Epithelial cell of prostate (primary cell): ENCODE measurements at regions not wholly inside any gene's neighbourhood (a gene's known extent, or its start where the extent isn't known, plus 50 kb on each side); places are given as distances from the start of the nearest gene placed in this dataset.
"Not testable (repeated sequence)": the region's sequence is repeated elsewhere in the genome, so short reads cannot be mapped to it uniquely, and the experiment has no call there.

Source experiments
- DNase-seq: peaks from one replicate; pipeline ENCODE4 v3.0.0-alpha.2; 2011; ENCODE audit warnings: low read depth, low spot score
- H3K27ac ChIP-seq: fragments of 450-650 bp; 2 replicates; pipeline ENCODE4 v1.5.1; 2017; ENCODE audit warnings: mild to moderate bottlenecking

GRCh38 chr18:45335282-45336043, 279.8 kb upstream of the SLC14A2 start:
- DNase-seq = peak; percentile 58
- H3K27ac ChIP-seq = peak overlapping the region; percentile 46

- peak overlapping the region; percentile 46 for H3K27ac ChIP-seq
- DNase-seq = no peak
Observed at GRCh38 chr18:45336448-45336847, 278.8 kb upstream of the SLC14A2 start.

DNA sequence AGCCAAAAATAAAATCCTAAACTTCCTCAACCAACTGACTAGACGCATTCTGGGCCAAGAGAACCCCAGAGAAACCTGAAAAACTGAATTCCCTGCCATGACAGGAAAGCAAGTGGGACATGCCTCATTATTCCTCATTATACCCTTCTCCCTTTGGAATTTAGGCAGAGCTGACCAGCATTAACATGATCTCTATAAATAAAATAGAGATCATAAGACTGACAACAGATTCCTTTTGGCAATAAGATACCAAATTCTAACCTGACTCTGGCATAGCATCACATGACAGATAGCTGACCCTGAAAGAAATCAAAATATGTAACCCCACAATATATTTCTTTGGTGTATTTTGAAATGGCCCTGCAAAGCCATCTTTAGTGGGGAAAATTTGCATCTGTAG, 277.8 kb upstream of the SLC14A2 start:
- no peak overlapping the region for H3K27ac ChIP-seq
- DNase-seq = no peak

GRCh38 chr18:45339810-45340550, 275.3 kb upstream of the SLC14A2 start:
- no peak for DNase-seq

GRCh38 chr18:45340884-45341283, 274.4 kb upstream of the SLC14A2 start:
- H3K27ac ChIP-seq = peak overlapping the region; percentile 6
- no peak for DNase-seq

More at GRCh38 chr18:45339810-45340550, 275.3 kb upstream of the SLC14A2 start:
- H3K27ac ChIP-seq = peak overlapping the region; percentile 6

DNA sequence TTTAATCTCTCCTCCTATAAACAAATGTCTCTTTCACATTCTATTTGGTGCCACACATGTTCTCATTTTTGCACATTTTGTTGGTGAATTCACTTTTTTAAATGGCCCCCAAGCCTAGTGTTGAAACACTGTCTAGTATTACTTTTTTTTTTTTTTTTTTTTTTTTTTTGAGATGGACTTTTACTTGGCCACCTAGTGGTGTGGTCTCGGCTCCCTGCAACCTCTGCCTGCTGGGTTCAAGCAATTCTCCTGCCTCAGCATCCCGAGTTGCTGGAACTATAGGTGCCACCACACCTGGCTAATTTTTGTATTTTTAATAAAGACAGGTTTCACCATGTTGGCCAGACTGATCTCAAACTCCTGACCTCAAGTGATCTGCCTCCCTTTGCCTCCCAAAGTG, 273.8 kb upstream of the SLC14A2 start:
- DNase-seq = no peak

DNA sequence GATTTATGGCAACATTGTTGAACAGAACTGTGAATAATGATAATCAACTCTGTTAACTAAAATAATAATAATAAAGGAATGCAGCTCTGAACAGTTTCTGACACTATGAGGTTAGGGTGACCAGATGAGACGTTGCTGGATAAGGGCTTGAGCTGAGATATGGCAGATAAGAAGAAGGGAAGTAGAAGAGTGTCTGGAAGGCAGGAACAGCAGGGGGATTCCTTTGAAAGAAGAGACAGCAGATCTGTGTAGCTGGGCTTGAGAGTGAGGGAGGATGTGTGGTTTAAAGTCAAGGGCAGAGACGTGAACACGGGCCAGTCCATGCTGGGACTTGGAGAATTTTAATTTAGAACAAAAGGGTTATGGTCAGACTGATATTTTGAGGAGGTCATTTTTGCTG, 273.1 kb upstream of the SLC14A2 start:
- DNase-seq = no peak
- H3K27ac ChIP-seq = no peak overlapping the region

More for the DNA sequence above, 273.8 kb upstream of the SLC14A2 start:
- H3K27ac ChIP-seq = no peak overlapping the region

- no peak overlapping the region for H3K27ac ChIP-seq
- DNase-seq = no peak
Observed at GRCh38 chr18:45342653-45343052, 272.6 kb upstream of the SLC14A2 start.

- no peak for DNase-seq
Observed at GRCh38 chr18:45343365-45343764, 271.9 kb upstream of the SLC14A2 start.

DNA sequence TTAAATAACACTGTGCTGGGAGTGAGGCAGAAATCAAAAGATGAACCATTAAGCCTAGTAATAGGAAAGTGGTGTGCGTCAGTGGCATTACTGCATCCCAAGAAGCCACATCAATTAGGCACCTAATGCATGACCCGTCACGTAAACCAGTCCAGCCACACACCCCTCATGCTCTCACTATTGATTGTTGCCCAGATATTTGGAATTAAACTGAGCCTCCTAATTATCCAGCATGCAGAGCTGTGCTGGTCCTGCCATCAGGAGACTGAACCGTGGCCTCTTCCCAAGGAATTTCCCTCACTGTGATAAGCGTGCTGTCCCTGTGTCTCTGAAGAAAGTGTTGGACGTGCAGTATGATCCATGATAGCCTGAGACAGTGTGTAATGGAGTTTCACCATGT, 270.6 kb upstream of the SLC14A2 start:
- DNase-seq, H3K27ac ChIP-seq: not testable (repeated sequence)

More at GRCh38 chr18:45343365-45343764, 271.9 kb upstream of the SLC14A2 start:
- H3K27ac ChIP-seq = no peak overlapping the region

DNA sequence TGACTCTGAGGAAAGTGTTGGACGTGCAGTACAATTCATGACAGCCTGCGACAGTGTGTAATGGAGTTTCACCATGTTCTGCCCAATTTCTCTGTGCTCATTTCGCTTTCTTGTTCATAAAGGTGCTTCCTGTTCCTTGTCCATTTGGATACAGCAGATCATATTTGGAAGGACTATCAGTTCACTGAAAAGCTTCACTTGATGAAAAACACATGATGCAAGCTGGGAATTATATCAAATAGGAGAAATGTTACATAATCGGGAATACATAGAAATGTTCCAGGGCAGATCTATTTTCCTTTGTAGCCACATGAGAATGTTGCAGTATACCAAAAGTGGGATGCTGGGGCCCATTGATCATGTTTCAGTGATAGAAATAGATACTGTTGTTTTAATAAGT, 266.3 kb upstream of the SLC14A2 start:
- no peak overlapping the region for H3K27ac ChIP-seq
- DNase-seq = no peak

GRCh38 chr18:45349467-45349866, 265.8 kb upstream of the SLC14A2 start:
- no peak overlapping the region for H3K27ac ChIP-seq
- no peak for DNase-seq

- no peak for DNase-seq
- no peak overlapping the region for H3K27ac ChIP-seq
Observed at GRCh38 chr18:45350404-45351156, 264.7 kb upstream of the SLC14A2 start.

- H3K27ac ChIP-seq = peak overlapping the region; percentile 2
- DNase-seq = no peak
Observed at GRCh38 chr18:45352874-45353273, 262.4 kb upstream of the SLC14A2 start.

DNA sequence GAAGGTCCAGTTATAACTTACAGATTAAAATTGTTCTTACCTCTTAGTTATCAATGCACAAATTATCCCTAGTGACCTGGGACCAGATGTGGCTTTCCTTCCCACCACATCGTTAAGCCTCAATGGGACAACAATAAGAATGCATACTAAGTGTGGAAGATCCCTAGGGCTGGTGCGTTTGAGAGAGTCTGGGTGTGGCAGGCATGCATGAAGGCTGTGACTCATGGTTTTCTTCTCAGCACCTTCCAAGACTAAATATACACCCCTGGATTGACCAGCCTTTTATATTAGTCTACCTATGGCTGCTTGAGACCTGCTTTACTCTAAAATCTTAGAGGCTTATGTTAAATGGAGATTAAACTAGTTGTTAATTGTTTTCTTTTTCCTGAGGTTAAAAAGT, 261.7 kb upstream of the SLC14A2 start:
- no peak overlapping the region for H3K27ac ChIP-seq
- DNase-seq = peak; percentile 45

GRCh38 chr18:45355944-45356520, 259.2 kb upstream of the SLC14A2 start:
- DNase-seq = no peak

DNA sequence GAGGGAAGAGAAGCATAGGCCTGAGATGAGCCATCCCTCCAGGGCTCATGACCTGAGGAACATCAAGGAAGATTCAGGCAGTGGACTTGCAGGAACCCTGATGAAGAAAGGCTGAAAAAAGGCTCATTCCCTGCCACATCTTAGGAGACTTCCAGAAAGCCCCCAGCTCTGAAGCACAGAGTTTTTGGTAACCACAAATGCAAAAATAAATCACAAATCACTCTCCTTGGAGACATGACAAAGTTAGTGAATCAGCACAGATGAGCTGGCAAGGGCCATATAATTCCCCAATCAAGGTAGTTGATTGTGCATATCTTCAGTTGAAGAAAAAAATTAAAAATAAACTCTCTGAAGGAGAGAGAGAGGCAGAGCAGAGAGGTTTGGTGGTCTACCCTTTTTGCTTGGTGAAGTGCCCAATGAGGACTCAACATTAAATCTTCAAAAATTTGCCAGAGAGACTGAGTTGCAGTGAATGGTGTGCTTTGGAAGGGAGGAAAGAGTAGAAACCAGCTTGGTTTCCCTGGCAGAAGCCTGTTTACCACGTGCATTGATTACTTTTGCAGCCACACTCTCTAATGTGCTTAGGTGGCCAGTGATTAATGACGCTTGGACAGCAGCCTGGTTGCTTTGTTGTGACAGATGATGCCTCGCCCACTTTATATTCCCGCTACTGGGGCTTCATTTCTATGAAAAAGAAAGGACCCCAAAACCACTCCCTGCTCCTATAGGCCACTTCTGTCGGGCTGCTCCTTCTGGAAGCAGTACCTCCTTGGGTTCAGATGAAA, 257.4 kb upstream of the SLC14A2 start:
- DNase-seq = no peak
- no peak overlapping the region for H3K27ac ChIP-seq

More at GRCh38 chr18:45355944-45356520, 259.2 kb upstream of the SLC14A2 start:
- no peak overlapping the region for H3K27ac ChIP-seq

GRCh38 chr18:45359275-45360009, 255.8 kb upstream of the SLC14A2 start:
- H3K27ac ChIP-seq = no peak overlapping the region
- no peak for DNase-seq
